UCSD-AML1 (cell line): ENCODE measurements at regions not wholly inside any gene's neighbourhood (a gene's known extent, or its start where the extent isn't known, plus 50 kb on each side); places are given as distances from the start of the nearest gene placed in this dataset.

Source experiments
- DNase-seq: peaks from one replicate; lab custom pipeline; 2025; ENCODE audit not compliant: unreplicated experiment; lab: John Stamatoyannopoulos, UW

GRCh38 chr11:116601814-116602636 lies 170.8 kb downstream of the BUD13 start:
- DNase-seq, result peak; percentile 22

GRCh38 chr11:116600930-116601329 lies 171.9 kb downstream of the BUD13 start:
- no peak for DNase-seq

GRCh38 chr11:116598556-116598955 lies 174.2 kb downstream of the BUD13 start:
- DNase-seq, result no peak

DNA sequence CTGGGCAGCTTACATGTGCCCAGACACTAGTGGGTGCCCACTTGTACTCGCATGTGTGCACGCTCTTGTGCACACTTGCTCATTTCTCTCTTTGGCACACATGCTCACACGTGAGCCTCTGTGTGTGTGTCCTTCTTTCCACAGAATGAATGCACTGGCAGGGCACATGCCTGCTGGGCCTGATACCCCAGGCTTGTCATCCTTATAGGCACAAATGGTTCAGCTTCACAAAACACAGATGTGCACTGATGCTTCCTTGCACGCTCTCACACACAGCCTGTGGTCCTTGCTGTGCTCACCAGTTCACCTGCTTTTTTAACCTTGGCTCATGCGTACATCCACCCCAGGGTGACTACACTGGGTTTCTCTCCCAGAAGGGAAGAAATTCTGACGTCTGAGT lies 174.8 kb downstream of the BUD13 start:
- DNase-seq, result no peak

GRCh38 chr11:116596346-116597260 lies 176.2 kb downstream of the BUD13 start:
- no peak for DNase-seq

DNA sequence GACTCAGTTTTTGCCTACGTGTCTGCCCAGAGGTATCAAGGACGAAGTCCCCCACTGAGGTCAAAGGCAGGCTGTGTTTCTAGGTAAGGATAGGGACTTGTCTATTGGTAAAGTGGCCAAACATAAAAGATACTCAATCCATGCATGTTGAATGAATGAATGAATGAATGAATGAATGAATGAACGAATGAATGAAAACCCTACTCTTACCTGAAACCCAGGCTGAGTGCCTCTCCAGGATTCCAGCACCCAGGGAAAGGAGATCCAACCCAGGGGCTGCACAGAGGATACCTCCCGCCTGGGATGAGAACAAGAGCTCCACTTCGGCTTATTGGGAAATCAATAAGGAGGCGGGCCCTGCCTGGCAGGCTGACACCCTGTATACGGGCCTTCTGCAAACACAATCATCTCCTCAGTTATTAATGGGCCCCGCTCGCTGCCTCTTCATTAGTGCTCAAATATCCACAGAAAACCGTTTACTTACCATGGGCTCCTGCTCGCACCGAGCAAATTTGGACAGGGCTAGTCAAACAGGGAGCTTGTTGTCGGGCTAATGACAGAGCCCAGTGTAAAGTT lies 177.4 kb downstream of the BUD13 start:
- no peak for DNase-seq

GRCh38 chr11:116590844-116591570 lies 181.8 kb downstream of the BUD13 start:
- no peak for DNase-seq

DNA sequence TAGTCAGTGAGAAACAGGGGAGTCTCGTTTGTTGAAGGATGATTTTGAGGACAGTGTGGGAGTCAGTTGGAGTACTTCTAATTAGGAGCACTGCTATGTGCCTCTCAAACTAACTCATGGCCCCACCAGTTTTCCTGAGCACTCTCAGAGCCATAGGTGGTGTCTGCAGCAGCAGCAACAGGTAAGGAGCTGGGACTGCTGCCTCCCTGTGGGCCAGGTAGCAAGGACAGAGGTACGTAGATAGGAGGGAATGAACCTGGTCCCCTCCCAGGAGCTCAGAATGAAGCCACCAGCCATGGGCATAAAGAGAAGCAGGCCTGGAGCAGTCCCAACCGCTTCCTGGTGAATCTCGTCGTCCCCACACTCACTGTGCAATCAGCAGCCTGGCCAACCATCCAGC lies 183.4 kb downstream of the BUD13 start:
- no peak for DNase-seq

GRCh38 chr11:116586392-116586791 lies 186.4 kb downstream of the BUD13 start:
- DNase-seq, result no peak

GRCh38 chr11:116582571-116582970 lies 190.2 kb downstream of the BUD13 start:
- no peak for DNase-seq

DNA sequence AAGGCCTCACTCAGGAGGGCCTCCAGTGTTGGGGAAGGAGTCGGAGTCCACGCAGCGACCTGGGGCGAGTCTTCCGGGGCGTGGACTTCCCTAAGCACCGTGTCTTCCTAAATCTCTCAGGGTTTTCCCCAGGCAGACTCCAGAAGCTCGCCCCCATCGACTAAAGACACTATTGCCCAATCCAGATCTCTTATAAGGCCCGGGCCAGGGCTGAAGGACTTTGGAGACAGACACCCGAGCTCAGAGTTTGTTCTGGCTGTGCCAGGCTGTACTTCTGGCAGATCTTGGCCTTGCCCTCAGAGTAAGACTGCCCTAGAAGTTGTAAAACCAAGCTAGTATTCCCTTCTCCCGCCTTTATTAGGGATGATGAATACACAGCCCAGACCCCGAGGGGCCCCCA lies 191.4 kb downstream of the BUD13 start:
- DNase-seq, result no peak

DNA sequence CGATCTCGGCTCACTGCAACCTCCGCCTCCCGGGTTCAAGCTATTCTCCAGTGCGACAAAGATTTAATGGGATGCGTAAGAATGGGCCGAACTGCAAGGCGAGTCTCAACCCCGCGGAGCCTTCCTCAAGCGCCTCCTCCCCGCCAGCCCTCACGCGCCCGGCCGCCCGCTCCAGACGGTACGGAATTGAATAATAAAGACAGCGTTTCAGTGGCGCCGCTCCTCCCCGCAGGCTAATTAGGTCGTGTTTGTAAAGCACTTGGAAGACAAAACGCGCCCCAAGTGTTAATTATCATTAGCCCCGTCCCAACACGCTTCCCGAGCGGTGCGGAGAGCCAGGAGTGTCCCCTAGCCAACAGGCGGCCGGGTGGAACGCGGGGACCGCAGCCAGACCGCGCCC lies 192.0 kb downstream of the BUD13 start:
- DNase-seq, result no peak

GRCh38 chr11:116579857-116580727 lies 192.7 kb downstream of the BUD13 start:
- no peak for DNase-seq

GRCh38 chr11:116579031-116579653 lies 193.6 kb downstream of the BUD13 start:
- no peak for DNase-seq

DNA sequence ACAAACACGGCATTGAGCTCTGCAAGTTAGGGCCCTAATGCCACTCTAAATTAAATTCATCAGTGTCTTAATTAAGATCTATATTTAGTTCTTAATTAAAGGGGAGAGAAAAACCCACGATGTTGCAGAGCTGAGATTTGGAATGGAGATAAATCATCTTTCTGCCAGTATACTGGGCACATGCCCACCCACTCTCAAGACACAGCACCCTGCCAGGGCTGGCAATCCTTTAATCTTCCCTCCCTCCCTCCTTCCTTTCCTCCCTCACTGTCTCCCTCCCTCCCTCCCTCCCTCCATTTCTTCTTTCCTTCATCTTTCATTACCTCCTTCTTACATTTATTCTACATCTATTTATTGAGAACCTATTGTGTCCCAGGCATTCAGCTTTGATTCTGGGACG lies 194.8 kb downstream of the BUD13 start:
- no peak for DNase-seq

GRCh38 chr11:116577273-116577672 lies 195.5 kb downstream of the BUD13 start:
- no peak for DNase-seq

DNA sequence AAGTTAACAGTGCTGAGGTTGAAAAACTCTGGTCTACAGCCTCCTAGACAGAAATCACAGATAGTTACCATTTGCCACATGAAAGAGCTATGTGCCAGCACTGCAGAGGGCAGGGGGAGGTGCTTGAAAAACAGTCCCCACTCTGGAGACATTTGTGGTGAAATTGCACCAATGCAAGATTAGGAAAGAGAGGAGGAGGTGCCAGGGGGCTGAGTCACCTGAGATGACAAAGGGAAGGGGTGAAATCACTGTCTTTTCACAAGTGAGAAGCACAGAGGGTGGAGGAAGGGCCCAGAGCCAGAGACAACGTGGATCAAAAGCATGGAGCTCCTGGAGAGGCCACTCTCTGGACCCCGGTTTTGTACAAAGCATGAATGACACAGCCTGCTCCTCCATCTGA lies 196.3 kb downstream of the BUD13 start:
- DNase-seq, result no peak

DNA sequence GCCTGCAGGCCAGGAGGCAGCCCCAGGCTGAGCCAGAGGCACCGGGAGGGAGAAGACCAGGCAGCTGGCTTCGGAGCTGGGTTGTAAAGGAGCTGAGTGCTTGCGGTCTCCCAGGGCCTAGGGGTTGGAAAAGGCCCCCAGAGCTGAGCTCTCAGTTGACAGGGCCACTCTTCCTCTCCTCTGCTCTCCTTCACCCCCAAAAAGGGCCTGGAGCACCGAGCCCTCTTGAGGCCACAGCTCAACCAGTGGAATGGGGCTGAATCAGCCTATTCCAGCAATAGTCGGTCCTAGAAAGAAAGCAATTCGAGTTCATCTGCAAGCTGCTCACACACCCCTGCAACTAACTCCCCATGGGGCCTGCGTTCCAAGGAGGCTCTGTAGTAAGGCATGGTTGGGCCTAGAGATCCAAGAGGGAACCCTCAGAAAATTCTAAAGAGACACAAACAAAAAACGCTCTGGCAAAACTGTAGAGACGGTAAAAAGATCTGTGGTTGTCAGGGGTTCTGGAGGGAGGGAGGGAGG lies 205.0 kb downstream of the BUD13 start:
- no peak for DNase-seq

DNA sequence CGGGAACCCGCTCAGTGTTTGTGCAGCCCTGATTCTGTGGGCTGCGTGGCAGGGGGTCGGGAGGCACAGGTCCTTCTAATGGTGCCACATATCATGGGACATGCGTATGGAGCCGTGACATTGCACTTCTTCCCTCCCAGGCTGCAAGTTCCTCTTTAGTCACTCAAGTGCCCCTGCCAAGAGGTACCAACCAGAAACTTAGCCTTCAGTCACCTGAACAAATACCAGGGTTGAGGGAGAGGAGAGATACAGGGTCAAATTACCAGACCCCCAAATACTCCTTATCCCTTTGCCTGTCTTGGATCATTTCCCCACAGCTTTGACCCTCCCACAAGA lies 209.1 kb downstream of the BUD13 start:
- no peak for DNase-seq
